ENCODE measurements at regions not wholly inside any gene's neighbourhood (a gene's known extent, or its start where the extent isn't known, plus 50 kb on each side); places are given as distances from the start of the nearest gene placed in this dataset.

GRCh38 chr6:167676000-167676665, 150.6 kb upstream of the AFDN start:
- no peak for FAIRE-seq
- no peak for TF ChIP-seq CTCF (IDR thresholded peaks at IDR 0.05; ENCODE audit: insufficient read depth, missing control alignments)
- DNase-seq (ENCODE audit: insufficient read length, low spot score) = no peak

GRCh38 chr6:167676666-167677421, 149.9 kb upstream of the AFDN start:
- no peak for DNase-seq (ENCODE audit: insufficient read length, low spot score)
- no peak for TF ChIP-seq CTCF (IDR thresholded peaks at IDR 0.05; ENCODE audit: insufficient read depth, missing control alignments)
- no peak for FAIRE-seq

- FAIRE-seq (no peak), DNase-seq (ENCODE audit: insufficient read length, low spot score) (no peak)
- TF ChIP-seq CTCF (IDR thresholded peaks at IDR 0.05; ENCODE audit: insufficient read depth, missing control alignments) = no peak
Observed at GRCh38 chr6:167677422-167677789, 149.3 kb upstream of the AFDN start.

GRCh38 chr6:167678102-167679101, 148.3 kb upstream of the AFDN start:
- no peak for FAIRE-seq
- TF ChIP-seq CTCF (IDR thresholded peaks at IDR 0.05; ENCODE audit: insufficient read depth, missing control alignments) = no peak
- no peak for DNase-seq (ENCODE audit: insufficient read length, low spot score)

- FAIRE-seq = no peak
Observed at GRCh38 chr6:167679122-167679736, 147.5 kb upstream of the AFDN start.

More at GRCh38 chr6:167679122-167679736, 147.5 kb upstream of the AFDN start:
- no peak for DNase-seq (ENCODE audit: insufficient read length, low spot score)
- TF ChIP-seq CTCF (IDR thresholded peaks at IDR 0.05; ENCODE audit: insufficient read depth, missing control alignments) = no peak

Measured in D721Med (cell line).